HepG2 (cell line): ENCODE measurements at regions not wholly inside any gene's neighbourhood (a gene's known extent, or its start where the extent isn't known, plus 50 kb on each side); places are given as distances from the start of the nearest gene placed in this dataset.
"Not testable (repeated sequence)": the region's sequence is repeated elsewhere in the genome, so short reads cannot be mapped to it uniquely, and the experiment has no call there.

Experiments
- ATAC-seq: fragments of 200-7000 bp; cut with Tn5 transposase; 3 replicates; pipeline ENCODE4 v1.9.1; 2020; ENCODE audit warnings: mild to moderate bottlenecking, moderate library complexity
- BruUV-seq: library from RNA; stranded (reverse); fragments of 400-500 nt; replicated peaks from 2 replicates; lab custom pipeline; 2021; lab: Mats Ljungman, UMichigan
- CTCF ChIA-PET: fragments of 300-600 bp; formaldehyde crosslinking; extraction: SDS; loops from one replicate; lab custom pipeline; 2021; ENCODE audit warnings: low total read pairs, inconsistent platforms, low intra/inter-chr PET ratio; lab: Yijun Ruan, JAX
- POLR2A ChIA-PET: fragments of 350-600 bp; sonication (Branson Sonifier 250); formaldehyde crosslinking; loops from one replicate; lab custom pipeline; 2020; ENCODE audit warnings: antibody characterized with exemption, inconsistent platforms; lab: Yijun Ruan, JAX
- DNase-seq: peaks from one replicate; pipeline ENCODE4 v3.0.0-alpha.2; 2015; ENCODE audit warnings: low spot score
- FAIRE-seq: peaks from 3 replicates; lab custom pipeline; 2011; peaks lifted over from hg19 to GRCh38; lab: Jason Lieb, UNC
- H2AFZ ChIP-seq: one replicate; pipeline ENCODE4 v1.6.1; 2011; ENCODE audit warnings: low read length, inconsistent platforms
- H3K27ac ChIP-seq: fragments of 300-600 bp; 3 replicates; pipeline ENCODE4 v1.8.0; 2011; ENCODE audit warnings: mixed run types, mild to moderate bottlenecking, mixed read lengths, low read length, inconsistent platforms; ENCODE audit not compliant: insufficient read depth; ENCODE audit errors: extremely low read length
- H3K27me3 ChIP-seq, 2 experiments: fragments of 200-600 bp in 1 of 2; 2 replicates in 1 of 2; 3 replicates in 1 of 2; pipeline versions ENCODE4 v1.6.0 to v1.8.0; 2011; ENCODE audit warnings: low read length in 2 of 2, mild to moderate bottlenecking in 2 of 2, moderate library complexity in 2 of 2, inconsistent platforms in 1 of 2; ENCODE audit not compliant: insufficient read depth in 2 of 2, control insufficient read depth in 1 of 2
- H3K36me3 ChIP-seq, 2 experiments: fragments of 200-600 bp in 1 of 2; replicated peaks in 1 of 2; 2 replicates in 1 of 2; 3 replicates in 1 of 2; pipeline versions ENCODE4 v1.5.1 to v1.8.0; 2011; ENCODE audit warnings: low read length in 2 of 2, inconsistent platforms in 1 of 2; ENCODE audit not compliant: insufficient read depth in 2 of 2, control insufficient read depth in 1 of 2
- H3K4me1 ChIP-seq: 2 replicates; pipeline ENCODE4 v1.5.1; 2012; ENCODE audit warnings: low read length, inconsistent platforms; ENCODE audit not compliant: insufficient read depth
- H3K4me2 ChIP-seq: 2 replicates; pipeline ENCODE4 v1.6.0; 2011; ENCODE audit warnings: low read depth, low read length, inconsistent platforms
- H3K4me3 ChIP-seq, 3 experiments: fragments of 200-600 bp in 1 of 3; sonication (generic), shearing (Covaris generic) in 1 of 3; replicated peaks in 1 of 3; 2 replicates each; pipeline ENCODE4 v1.5.1; 2011 to 2016; ENCODE audit warnings: low read length in 3 of 3, inconsistent platforms in 2 of 3, low read depth in 2 of 3, mild to moderate bottlenecking in 2 of 3, control low read depth in 1 of 3, mixed read lengths in 1 of 3; ENCODE audit not compliant: insufficient read depth in 1 of 3
- H3K79me2 ChIP-seq: one replicate; pipeline ENCODE4 v1.6.1; 2011; ENCODE audit warnings: low read length, inconsistent platforms; ENCODE audit not compliant: insufficient read depth
- H3K9ac ChIP-seq: 2 replicates; pipeline ENCODE4 v1.6.0; 2011; ENCODE audit warnings: mild to moderate bottlenecking, low read depth, low read length, inconsistent platforms; ENCODE audit not compliant: insufficient read depth
- H3K9me3 ChIP-seq: 2 replicates; pipeline ENCODE4 v1.5.1; 2012; ENCODE audit warnings: mild to moderate bottlenecking, low read length
- H4K20me1 ChIP-seq: 2 replicates; pipeline ENCODE4 v1.6.0; 2011; ENCODE audit warnings: inconsistent platforms, mild to moderate bottlenecking, low read length, moderate library complexity; ENCODE audit not compliant: insufficient read depth
- FOXP1 ChIP-seq, 2 experiments: fragments of 450-650 bp in 1 of 2; IDR thresholded peaks; 2 replicates each; pipeline ENCODE4 v1.6.1; 2017 to 2018; ENCODE audit warnings: antibody characterized with exemption in 1 of 2
- HOXA7 ChIP-seq: sonication (generic); formaldehyde crosslinking; IDR thresholded peaks from 2 replicates; pipeline ENCODE4 v1.8.1; 2022; ENCODE audit warnings: mild to moderate bottlenecking, missing genetic modification reagents, moderate library complexity
- MAFF ChIP-seq: IDR thresholded peaks from 2 replicates; pipeline ENCODE4 v1.6.1; 2011; ENCODE audit warnings: low read depth, low read length, improper control_type of control experiment
- MAFK ChIP-seq, 2 experiments: IDR thresholded peaks in 1 of 2; conservative IDR thresholded peaks in 1 of 2; 2 replicates each; pipeline ENCODE4 v1.6.1; 2011; ENCODE audit warnings: improper control_type of control experiment in 2 of 2, low read length in 2 of 2
- WGBS: methylation state at CpG from one replicate; pipeline ENCODE4 v1.1.6; 2017; ENCODE audit warnings: low lambda C conversion rate; 5-methylcytosine and 5-hydroxymethylcytosine counted together
- in situ Hi-C: cut with HindIII; loops from 2 replicates; pipeline ENCODE4 v1.10.0; 2017; ENCODE audit warnings: low pct_unique_long_range_greater_than_20kb; ENCODE audit not compliant: extremely low pct_ligation_motif_present
- intact Hi-C: fragments of 100-400 bp; cut with micrococcal nuclease; formaldehyde crosslinking; loops from one replicate; pipeline ENCODE4 v1.10.0; 2022; ENCODE audit not compliant: unreplicated experiment
- TF ChIP-seq, protein P1 (sequence below): sonication (generic); formaldehyde crosslinking; IDR thresholded peaks from 2 replicates; pipeline ENCODE4 v1.5.1; 2020; ENCODE audit warnings: missing genetic modification reagents, mild to moderate bottlenecking, borderline replicate concordance

- H3K36me3 ChIP-seq; H3K79me2 ChIP-seq; H3K4me3 ChIP-seq; FAIRE-seq; H3K4me2 ChIP-seq; BruUV-seq; H3K9ac ChIP-seq; H3K9me3 ChIP-seq; intact Hi-C loops; H4K20me1 ChIP-seq; ATAC-seq; in situ Hi-C loops; CTCF ChIA-PET; H3K4me1 ChIP-seq; DNase-seq; POLR2A ChIA-PET; H3K27ac ChIP-seq; H3K27me3 ChIP-seq; H2AFZ ChIP-seq; TF ChIP-seq FOXP1 (CRISPR knock-in tag; IDR thresholded peaks at IDR 0.05): not testable (repeated sequence)
- TF ChIP-seq FOXP1 (IDR thresholded peaks at IDR 0.05), result peak; percentile 94; the same call in 1 of the 2 replicates
- WGBS, result 29% methylated on average over 3 of the region's 3 CpGs
Measured at GRCh38 chr10:21121822-21122221, 224.7 kb upstream of the NEBL start.

DNA sequence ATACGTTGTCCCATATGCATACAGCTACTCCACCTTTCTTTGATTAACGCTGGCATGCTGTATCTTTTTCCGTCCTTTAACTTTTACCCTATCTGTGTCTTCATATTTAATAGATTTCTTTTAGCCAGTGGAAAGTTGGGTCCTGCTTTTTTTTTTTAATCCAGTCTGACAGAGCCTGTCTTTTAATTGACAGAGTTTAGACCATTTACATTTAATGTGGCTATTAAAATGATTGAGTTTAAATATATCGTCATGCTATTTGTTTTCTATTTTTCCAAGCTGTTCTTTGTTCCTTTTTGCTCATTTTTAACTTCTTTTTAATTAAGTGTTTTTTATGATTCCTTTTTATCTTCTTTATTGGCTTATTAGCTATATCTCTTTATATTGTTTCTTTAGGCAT, 217.6 kb upstream of the NEBL start:
- Histone ChIP-seq H2AFZ (no peak overlapping the region), H3K79me2 (no peaks in the 10 kb centered on the region), H3K4me2 (no peak overlapping the region), H3K4me1 (no peaks in the 10 kb centered on the region), H3K9me3 (no peaks in the 10 kb centered on the region), H3K27ac (no peak overlapping the region), H3K9ac (no peak overlapping the region), H3K36me3 (no peaks in the 10 kb centered on the region), H3K27me3 (no peaks in the 10 kb centered on the region; a peak in 1 of 5 replicates)
- BruUV-seq, result no TSS peak
- DNase-seq, result no peak
- FAIRE-seq, result no peak
- ATAC-seq, result no peak
- no peak for TF ChIP-seq HOXA7 (CRISPR knock-in tag)
- TF ChIP-seq, all 625 proteins: peak for 0
- in situ Hi-C loops (no loop called here), intact Hi-C loops (no loop called here)
- ChIA-PET CTCF (no interaction called here), POLR2A (no interaction called here)
- H3K4me3 ChIP-seq, result no peak overlapping the region
- WGBS, result 15% methylated on average over 4 of the region's 4 CpGs
- H4K20me1 ChIP-seq, result no peaks in the 10 kb centered on the region

GRCh38 chr10:21110358-21110757, 213.2 kb upstream of the NEBL start:
- H3K4me1 ChIP-seq, result no peaks in the 10 kb centered on the region
- intact Hi-C loops (no loop called here), in situ Hi-C loops (no loop called here)
- H3K9me3 ChIP-seq, result no peaks in the 10 kb centered on the region
- CTCF ChIA-PET, result no interaction called here
- H3K4me3 ChIP-seq, result no peak overlapping the region
- 4% methylated on average over 2 of the region's 2 CpGs for WGBS
- ATAC-seq (no peak), DNase-seq (no peak), FAIRE-seq (no peak)
- no TSS peak for BruUV-seq
- H3K9ac ChIP-seq, result no peak overlapping the region
- no peaks in the 10 kb centered on the region for H4K20me1 ChIP-seq
- H2AFZ ChIP-seq, result no peak overlapping the region
- no peak overlapping the region for H3K4me2 ChIP-seq
- H3K79me2 ChIP-seq, result no peaks in the 10 kb centered on the region
- TF ChIP-seq MAFK (conservative IDR thresholded peaks at IDR 0.05 in 1 of 2, IDR thresholded peaks at IDR 0.05 in 1 of 2; ENCODE audit: low read length in 2 of 2), result peak; percentile 91 to 95
- peak; percentile 90 for TF ChIP-seq MAFF
- TF ChIP-seq, protein P1, sequence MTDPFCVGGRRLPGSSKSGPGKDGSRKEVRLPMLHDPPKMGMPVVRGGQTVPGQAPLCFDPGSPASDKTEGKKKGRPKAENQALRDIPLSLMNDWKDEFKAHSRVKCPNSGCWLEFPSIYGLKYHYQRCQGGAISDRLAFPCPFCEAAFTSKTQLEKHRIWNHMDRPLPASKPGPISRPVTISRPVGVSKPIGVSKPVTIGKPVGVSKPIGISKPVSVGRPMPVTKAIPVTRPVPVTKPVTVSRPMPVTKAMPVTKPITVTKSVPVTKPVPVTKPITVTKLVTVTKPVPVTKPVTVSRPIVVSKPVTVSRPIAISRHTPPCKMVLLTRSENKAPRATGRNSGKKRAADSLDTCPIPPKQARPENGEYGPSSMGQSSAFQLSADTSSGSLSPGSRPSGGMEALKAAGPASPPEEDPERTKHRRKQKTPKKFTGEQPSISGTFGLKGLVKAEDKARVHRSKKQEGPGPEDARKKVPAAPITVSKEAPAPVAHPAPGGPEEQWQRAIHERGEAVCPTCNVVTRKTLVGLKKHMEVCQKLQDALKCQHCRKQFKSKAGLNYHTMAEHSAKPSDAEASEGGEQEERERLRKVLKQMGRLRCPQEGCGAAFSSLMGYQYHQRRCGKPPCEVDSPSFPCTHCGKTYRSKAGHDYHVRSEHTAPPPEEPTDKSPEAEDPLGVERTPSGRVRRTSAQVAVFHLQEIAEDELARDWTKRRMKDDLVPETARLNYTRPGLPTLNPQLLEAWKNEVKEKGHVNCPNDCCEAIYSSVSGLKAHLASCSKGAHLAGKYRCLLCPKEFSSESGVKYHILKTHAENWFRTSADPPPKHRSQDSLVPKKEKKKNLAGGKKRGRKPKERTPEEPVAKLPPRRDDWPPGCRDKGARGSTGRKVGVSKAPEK (CRISPR knock-in tag), result no peak
- H3K36me3 ChIP-seq, result no peaks in the 10 kb centered on the region
- no peak overlapping the region for H3K27ac ChIP-seq
- no peaks in the 10 kb centered on the region for H3K27me3 ChIP-seq
- POLR2A ChIA-PET, result no interaction called here
